ENCODE measurements at regions not wholly inside any gene's neighbourhood (a gene's known extent, or its start where the extent isn't known, plus 50 kb on each side); places are given as distances from the start of the nearest gene placed in this dataset.

DNA sequence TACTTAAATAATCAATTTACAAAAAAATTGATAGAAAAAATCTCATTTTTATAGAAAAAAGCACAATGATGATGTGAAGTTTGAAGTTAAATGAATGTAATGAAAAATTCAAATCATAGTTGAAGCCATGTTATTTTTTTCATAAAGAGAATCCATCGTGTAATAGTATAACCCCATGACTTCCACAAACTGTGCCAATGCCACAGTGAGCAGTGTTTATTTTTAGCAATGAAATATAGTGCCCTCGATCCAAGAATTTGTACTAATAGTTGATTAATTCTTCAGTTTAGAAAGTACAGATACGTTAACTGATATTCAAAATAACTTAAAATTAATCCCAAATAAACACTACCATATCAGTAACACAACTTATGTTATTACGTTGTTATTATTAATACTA, 225.9 kb downstream of the PTPRC start:
- no peak for DNase-seq (ENCODE audit: low spot score)

- no peak for DNase-seq (ENCODE audit: low spot score)
Observed at GRCh38 chr1:198865319-198865718, 226.5 kb downstream of the PTPRC start.

DNA sequence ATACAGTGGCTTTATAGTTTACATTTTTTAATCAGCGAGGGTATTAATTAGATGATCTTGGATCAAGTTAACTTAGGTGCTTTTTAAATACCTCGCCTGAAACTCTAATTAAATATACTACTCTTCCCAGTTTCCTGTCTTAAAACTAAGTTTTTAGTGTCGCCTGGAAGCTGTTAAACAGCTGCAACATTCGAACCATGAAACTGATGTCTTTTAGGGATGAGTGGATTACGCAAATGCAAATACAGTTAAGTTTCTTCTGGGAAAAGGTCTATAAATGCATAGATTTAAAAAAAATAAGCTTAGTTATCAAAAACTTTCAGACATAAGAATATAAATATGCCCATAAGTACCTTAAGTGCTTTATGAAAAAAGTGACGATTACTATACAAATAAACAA, 228.3 kb downstream of the PTPRC start:
- no peak for DNase-seq (ENCODE audit: low spot score)

GRCh38 chr1:198873696-198874230, 234.9 kb downstream of the PTPRC start:
- DNase-seq (ENCODE audit: low spot score): no peak

GRCh38 chr1:198876371-198876871, 237.6 kb downstream of the PTPRC start:
- DNase-seq (ENCODE audit: low spot score): no peak

DNA sequence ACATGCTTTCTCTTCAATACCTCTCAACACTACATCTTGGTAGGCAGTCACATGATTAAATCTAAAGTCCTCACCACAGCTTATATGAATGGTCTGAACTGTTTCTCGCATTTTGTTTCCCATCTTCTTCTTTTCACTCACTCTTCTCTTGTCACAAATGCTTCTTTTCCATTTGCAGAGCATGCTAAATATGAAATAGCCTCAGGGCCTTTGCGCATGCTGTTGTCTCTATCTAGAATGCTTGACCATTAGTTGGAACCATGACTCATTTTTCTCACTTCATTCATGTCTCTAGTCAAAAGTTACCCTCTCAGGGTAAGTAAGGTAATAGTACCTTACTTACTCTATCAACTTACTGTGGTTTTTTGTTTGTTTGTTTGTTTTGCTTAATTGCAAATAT, 239.7 kb downstream of the PTPRC start:
- no peak for DNase-seq (ENCODE audit: low spot score)

- DNase-seq (ENCODE audit: low spot score): no peak
Observed at GRCh38 chr1:198879711-198880306, 241.0 kb downstream of the PTPRC start.

- DNase-seq (ENCODE audit: low spot score): no peak
Observed at GRCh38 chr1:198880397-198880796, 241.6 kb downstream of the PTPRC start.

GRCh38 chr1:198880818-198881597, 242.2 kb downstream of the PTPRC start:
- no peak for DNase-seq (ENCODE audit: low spot score)

DNA sequence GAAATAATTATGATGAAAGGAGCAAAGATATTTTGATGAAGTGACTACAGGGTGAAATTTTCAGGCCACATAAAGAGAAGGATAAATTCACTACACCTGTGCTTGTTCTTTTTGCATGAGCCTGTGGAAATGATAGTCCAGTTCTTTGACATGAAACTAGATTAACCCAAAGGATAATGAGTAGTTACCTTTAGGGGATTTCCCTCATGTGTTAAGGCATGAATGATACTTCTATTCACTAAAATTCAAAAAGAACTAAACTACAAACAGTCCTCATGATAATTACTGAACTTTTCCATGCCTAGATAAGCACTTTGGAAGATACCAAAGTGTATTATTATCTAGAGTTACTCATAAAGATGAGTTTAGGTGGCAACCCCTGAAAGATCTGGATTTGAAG, 244.3 kb downstream of the PTPRC start:
- no peak for DNase-seq (ENCODE audit: low spot score)

- no peak for DNase-seq (ENCODE audit: low spot score)
Observed at GRCh38 chr1:198887866-198888265, 249.0 kb downstream of the PTPRC start.

DNA sequence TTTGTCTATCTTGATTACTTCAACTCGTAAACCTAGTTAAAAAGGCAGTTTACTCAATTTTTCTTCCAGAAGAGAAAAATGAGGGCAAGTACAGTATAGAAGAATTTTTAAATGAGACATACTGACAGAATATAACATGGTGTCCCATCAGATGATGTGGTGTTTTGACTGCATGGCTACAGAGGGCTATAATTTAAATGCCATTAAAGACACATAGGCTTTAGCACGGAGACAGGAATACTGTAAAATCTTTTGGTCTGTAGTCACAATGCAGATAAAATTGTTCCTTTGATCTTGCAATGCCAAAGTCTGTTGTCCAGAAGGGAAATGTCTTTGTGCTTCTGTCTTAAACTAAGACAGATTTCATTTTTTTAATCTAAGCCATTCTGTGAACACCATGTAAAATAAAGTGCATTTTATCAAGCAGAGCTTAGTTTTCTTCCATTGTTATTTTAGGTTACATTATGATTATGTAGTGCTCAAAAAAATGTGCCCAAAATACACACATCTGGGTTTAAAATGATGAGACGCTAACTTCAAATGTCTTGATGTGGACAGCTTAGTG, 249.6 kb downstream of the PTPRC start:
- DNase-seq (ENCODE audit: low spot score): no peak

DNA sequence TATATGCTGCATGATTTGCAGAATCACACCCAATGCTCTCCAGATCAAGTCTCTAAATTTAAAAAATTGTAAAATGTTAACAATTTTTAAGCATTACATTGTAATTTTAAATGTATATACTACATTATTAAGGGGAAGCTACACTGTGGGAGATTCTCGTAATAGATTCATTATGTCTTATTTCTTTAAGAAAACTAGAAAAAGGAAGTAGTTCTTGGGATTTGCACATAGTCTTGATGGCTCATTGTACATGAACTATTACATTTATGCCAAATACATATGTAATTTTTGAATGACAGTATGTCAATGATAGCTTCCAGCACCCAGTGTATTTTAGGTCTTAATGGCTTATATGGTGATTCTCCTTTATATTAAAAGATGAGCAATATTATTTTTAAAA, 250.3 kb downstream of the PTPRC start:
- no peak for DNase-seq (ENCODE audit: low spot score)

DNA sequence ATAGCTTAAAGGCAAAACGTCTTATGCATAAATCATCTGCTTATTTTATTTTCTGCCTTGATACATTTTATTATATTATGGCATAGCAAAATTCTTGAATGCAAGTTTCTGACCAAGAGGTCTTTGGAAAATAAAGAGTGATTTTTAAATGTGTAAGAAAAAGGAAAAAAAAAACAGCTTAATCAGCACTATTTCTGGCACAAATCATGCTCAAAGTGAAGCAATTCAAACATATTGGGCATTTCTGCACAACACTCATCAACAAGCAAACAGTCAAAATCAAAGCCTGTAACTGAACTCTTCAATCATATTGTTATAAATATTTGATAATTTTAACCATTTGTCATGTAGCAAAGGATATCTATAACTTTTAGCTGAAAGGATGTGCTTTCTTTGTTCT, 250.9 kb downstream of the PTPRC start:
- no peak for DNase-seq (ENCODE audit: low spot score)

DNA sequence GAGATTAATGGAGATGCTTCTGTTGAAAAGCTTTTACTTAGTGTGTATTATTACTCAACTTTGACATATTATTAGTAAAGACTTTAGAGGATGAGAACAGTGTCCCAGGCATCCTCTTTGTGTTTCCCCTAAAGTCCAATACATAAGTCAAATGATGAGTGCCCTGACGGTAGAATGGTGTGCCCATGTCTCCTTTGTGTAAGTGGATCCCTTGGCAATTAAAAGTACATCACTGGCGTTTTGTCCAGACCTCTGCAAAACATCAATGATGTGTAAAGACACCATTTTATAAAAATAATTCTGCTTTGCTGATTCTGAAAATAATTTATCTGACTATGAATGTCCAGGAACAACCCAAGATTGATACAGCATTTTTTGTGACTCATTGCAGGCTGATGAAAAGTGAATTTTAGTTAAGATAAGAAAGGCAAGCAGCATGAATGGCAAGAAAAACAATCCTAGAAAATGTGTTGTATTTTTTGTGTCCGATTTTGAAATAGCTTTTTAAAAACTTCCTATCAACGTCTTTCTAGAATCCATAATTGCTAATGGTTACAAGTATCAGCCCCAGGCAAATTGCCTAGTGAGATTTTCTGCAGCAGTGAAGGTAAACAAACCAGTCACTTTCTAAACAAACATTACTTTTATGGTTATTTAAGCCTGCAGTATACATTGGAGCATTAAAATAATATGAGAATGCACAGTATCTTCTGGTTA, 251.5 kb downstream of the PTPRC start:
- no peak for DNase-seq (ENCODE audit: low spot score)

GRCh38 chr1:198892065-198892464, 253.2 kb downstream of the PTPRC start:
- DNase-seq (ENCODE audit: low spot score): no peak

- no peak for DNase-seq (ENCODE audit: low spot score)
Observed at GRCh38 chr1:198893141-198893540, 254.3 kb downstream of the PTPRC start.

DNA sequence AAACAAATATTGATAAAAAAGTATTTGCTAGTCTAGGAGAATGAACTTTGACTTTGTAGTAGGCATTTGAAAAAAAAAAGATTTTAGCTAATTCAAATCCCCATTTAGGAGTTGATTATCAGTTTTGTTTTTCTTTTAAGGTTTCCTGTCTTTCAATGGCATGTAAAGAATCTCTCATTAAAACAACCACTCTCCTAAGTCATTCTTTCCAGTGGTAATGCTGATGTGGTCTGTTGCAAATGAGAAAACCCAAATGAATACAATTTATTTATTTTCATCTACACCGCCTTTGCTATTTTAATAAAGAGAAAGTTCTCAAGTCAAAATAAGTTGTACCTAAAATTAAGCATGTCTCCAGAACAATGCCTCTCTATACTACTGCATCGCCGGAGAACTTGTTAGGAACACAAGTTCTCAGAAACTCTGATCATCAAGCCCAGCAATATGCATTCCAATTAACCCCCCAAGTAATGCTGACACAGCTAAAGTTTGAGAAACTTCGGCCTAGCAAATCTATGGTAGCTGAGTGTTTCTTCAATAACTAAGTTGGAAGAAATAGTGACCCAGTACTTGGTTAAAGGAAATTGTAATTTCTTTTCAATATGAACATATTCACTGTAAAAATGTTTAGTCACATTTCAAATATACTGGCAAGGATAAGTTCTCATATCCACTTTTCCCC, 255.1 kb downstream of the PTPRC start:
- no peak for DNase-seq (ENCODE audit: low spot score)

- no peak for DNase-seq (ENCODE audit: low spot score)
Observed at GRCh38 chr1:198901266-198901665, 262.4 kb downstream of the PTPRC start.

DNA sequence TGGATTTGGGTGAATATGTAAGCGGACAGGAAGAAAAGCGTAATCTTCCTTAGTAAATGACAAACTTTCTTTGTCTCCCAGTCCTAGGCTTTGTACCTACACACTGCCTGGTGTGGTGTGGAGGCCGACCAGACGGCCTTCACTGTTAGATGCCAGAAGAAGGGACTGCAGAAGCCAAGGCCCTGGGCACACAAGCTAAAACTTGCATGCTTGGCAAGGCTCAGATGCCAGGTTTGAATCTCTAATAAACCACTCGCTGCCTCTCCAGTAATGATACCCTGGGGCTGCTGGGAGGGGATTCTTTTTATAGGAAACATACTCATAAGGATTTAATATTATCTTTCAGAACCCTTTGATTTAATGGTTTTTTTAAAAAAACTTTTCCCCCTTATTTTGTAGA, 263.8 kb downstream of the PTPRC start:
- DNase-seq (ENCODE audit: low spot score): no peak

- no peak for DNase-seq (ENCODE audit: low spot score)
Observed at GRCh38 chr1:198903203-198903602, 264.4 kb downstream of the PTPRC start.

DNA sequence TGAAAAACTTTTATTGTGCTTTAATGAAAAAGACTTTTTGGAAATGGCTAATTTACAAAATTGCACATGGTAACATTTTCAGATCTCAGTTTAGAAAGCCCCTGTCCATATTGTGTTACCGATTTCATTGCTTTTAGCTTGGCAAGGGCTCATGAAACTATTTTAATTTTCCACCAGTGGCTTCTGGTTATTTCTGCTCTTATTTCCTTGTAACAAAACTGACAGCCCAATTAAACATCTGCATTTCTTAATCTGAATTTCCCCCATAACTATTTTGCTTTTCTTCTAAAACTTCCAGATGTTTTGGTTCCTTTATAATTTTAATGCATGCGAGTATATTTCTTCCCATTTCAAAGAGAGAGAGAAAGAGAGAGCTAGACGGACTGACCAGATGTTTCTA, 264.8 kb downstream of the PTPRC start:
- DNase-seq (ENCODE audit: low spot score): no peak

All from HuH-7 (cell line).